ENCODE measurements at regions not wholly inside any gene's neighbourhood (a gene's known extent, or its start where the extent isn't known, plus 50 kb on each side); places are given as distances from the start of the nearest gene placed in this dataset.

- no peaks in the 10 kb centered on the region for H3K36me3 ChIP-seq (ENCODE audit: insufficient read depth, low read length, poor library complexity, severe bottlenecking)
- no peak overlapping the region for H3K4me3 ChIP-seq (ENCODE audit: low read depth, low read length, poor library complexity, severe bottlenecking)
- intact Hi-C loops (cut with micrococcal nuclease; ENCODE audit: unreplicated experiment): no loop called here
- ChIA-PET POLR2A (ENCODE audit: low non-redundant PET) (no interaction called here), CTCF (no interaction called here)
- no peaks in the 10 kb centered on the region for H3K9me3 ChIP-seq (ENCODE audit: low read depth, low read length, poor library complexity, severe bottlenecking)
- no peak overlapping the region for H3K27ac ChIP-seq (ENCODE audit: low read depth, low read length, poor library complexity, severe bottlenecking)
- DNase-seq (ENCODE audit: low spot score): no peak
- no TSS peak for BruUV-seq (replicated peaks)
- H3K4me1 ChIP-seq (ENCODE audit: insufficient read depth, low read length, poor library complexity, severe bottlenecking): no peaks in the 10 kb centered on the region
- no peak for TF ChIP-seq EZH2 (IDR thresholded peaks at IDR 0.05; ENCODE audit: borderline replicate concordance, low read depth, low read length, poor library complexity, severe bottlenecking)
- TF ChIP-seq, protein P1, sequence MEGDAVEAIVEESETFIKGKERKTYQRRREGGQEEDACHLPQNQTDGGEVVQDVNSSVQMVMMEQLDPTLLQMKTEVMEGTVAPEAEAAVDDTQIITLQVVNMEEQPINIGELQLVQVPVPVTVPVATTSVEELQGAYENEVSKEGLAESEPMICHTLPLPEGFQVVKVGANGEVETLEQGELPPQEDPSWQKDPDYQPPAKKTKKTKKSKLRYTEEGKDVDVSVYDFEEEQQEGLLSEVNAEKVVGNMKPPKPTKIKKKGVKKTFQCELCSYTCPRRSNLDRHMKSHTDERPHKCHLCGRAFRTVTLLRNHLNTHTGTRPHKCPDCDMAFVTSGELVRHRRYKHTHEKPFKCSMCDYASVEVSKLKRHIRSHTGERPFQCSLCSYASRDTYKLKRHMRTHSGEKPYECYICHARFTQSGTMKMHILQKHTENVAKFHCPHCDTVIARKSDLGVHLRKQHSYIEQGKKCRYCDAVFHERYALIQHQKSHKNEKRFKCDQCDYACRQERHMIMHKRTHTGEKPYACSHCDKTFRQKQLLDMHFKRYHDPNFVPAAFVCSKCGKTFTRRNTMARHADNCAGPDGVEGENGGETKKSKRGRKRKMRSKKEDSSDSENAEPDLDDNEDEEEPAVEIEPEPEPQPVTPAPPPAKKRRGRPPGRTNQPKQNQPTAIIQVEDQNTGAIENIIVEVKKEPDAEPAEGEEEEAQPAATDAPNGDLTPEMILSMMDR (conservative IDR thresholded peaks at IDR 0.05; ENCODE audit: low read depth, low read length): no peak
- H3K27me3 ChIP-seq (replicated peaks; ENCODE audit: insufficient read depth, low read depth, low read length, poor library complexity): no peaks in the 10 kb centered on the region
These were observed 96.1 kb upstream of the SLC16A7 start for GRCh38 chr12:59499774-59500173.

GRCh38 chr12:59494617-59495016 lies 101.2 kb upstream of the SLC16A7 start:
- Histone ChIP-seq H3K9me3 (ENCODE audit: low read depth, low read length, poor library complexity, severe bottlenecking) (no peaks in the 10 kb centered on the region), H3K27ac (ENCODE audit: low read depth, low read length, poor library complexity, severe bottlenecking) (no peak overlapping the region), H3K4me3 (ENCODE audit: low read depth, low read length, poor library complexity, severe bottlenecking) (no peak overlapping the region), H3K4me1 (ENCODE audit: insufficient read depth, low read length, poor library complexity, severe bottlenecking) (no peaks in the 10 kb centered on the region), H3K27me3 (replicated peaks; ENCODE audit: insufficient read depth, low read depth, low read length, poor library complexity) (no peaks in the 10 kb centered on the region), H3K36me3 (ENCODE audit: insufficient read depth, low read length, poor library complexity, severe bottlenecking) (no peaks in the 10 kb centered on the region)
- ChIA-PET POLR2A (ENCODE audit: low non-redundant PET) (no interaction called here), CTCF (no interaction called here)
- no peak for DNase-seq (ENCODE audit: low spot score)
- intact Hi-C loops (cut with micrococcal nuclease; ENCODE audit: unreplicated experiment): no loop called here
- BruUV-seq (replicated peaks): no TSS peak
- TF ChIP-seq, protein P1 (conservative IDR thresholded peaks at IDR 0.05; ENCODE audit: low read depth, low read length): no peak
- no peak for TF ChIP-seq EZH2 (IDR thresholded peaks at IDR 0.05; ENCODE audit: borderline replicate concordance, low read depth, low read length, poor library complexity, severe bottlenecking)

DNA sequence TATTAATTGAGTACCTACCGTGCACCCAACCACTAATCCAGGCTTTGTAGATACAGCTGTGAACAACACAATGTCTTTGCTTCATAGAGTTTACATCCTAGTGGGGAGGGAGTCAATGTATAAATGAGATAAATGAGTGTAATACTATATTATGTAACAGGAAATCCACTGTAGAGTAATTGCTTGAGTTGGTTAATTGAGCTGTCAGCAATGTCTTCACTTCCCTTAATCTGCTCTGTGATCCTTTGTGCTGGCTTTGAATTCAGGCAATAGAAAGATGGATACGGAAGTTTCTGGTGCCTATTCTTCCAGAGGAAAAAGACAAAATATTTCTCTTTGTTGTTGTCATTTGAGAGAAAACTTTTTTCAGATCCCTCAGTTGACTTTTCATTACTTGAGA lies 104.0 kb upstream of the SLC16A7 start:
- H3K4me3 ChIP-seq (ENCODE audit: low read depth, low read length, poor library complexity, severe bottlenecking): no peak overlapping the region
- H3K27me3 ChIP-seq (replicated peaks; ENCODE audit: insufficient read depth, low read depth, low read length, poor library complexity): no peaks in the 10 kb centered on the region
- no peaks in the 10 kb centered on the region for H3K9me3 ChIP-seq (ENCODE audit: low read depth, low read length, poor library complexity, severe bottlenecking)
- H3K4me1 ChIP-seq (ENCODE audit: insufficient read depth, low read length, poor library complexity, severe bottlenecking): no peaks in the 10 kb centered on the region
- no peak overlapping the region for H3K27ac ChIP-seq (ENCODE audit: low read depth, low read length, poor library complexity, severe bottlenecking)
- DNase-seq (ENCODE audit: low spot score): peak; percentile 61
- ChIA-PET POLR2A (ENCODE audit: low non-redundant PET) (no interaction called here), CTCF (no interaction called here)
- BruUV-seq (replicated peaks): no TSS peak
- H3K36me3 ChIP-seq (ENCODE audit: insufficient read depth, low read length, poor library complexity, severe bottlenecking): no peaks in the 10 kb centered on the region
- intact Hi-C loops (cut with micrococcal nuclease; ENCODE audit: unreplicated experiment): no loop called here
- no peak for TF ChIP-seq EZH2 (IDR thresholded peaks at IDR 0.05; ENCODE audit: borderline replicate concordance, low read depth, low read length, poor library complexity, severe bottlenecking)
- TF ChIP-seq, protein P1 (conservative IDR thresholded peaks at IDR 0.05; ENCODE audit: low read depth, low read length): no peak
